ENCODE measurements at regions not wholly inside any gene's neighbourhood (a gene's known extent, or its start where the extent isn't known, plus 50 kb on each side); places are given as distances from the start of the nearest gene placed in this dataset.

DNA sequence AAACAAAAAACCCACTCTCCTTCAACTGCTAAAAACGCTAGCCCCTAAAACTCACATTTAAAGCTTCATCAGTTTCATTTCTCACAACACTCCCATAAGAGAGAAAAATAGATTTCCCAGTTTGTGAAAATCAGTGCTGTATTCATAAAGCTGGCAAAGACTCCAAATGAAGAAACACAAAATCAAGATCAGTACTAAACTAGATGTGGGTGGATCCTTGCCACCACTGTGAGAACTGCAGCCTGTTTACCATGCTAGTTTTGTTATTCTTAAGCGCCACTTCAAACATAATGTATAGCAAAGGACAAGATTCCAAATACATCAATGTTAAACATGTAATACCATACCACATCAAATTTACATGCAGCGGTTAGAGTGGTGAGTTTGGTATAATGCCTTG is 104.5 kb upstream of the CCDC150 start:
- no peak for DNase-seq (ENCODE audit: low read depth)

GRCh38 chr2:196535742-196536141 is 103.8 kb upstream of the CCDC150 start:
- no peak for DNase-seq (ENCODE audit: low read depth)

GRCh38 chr2:196537311-196537710 is 102.2 kb upstream of the CCDC150 start:
- DNase-seq (ENCODE audit: low read depth) = no peak

- no peak for DNase-seq (ENCODE audit: low read depth)
Measured at GRCh38 chr2:196538189-196538588, 101.3 kb upstream of the CCDC150 start.

DNA sequence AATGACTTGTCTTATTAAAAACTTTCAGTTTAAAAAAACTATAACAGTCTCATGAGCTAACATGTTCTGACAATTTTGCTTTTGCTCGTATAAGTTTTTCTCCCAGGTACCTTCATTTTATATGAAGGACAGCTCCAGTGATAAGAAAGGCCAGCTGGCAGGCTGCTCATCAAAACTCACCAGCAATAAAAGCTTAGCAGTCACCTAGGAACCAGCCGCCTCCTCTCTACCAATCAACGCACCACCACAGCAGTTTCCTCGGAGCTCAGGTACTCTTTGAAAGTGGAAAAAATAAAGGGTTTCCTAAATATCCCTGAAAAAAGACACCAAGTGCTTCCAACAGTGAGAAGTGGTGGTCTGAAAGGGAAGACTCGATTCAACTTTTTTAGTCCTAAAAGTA is 100.9 kb upstream of the CCDC150 start:
- DNase-seq (ENCODE audit: low read depth) = no peak

- no peak for DNase-seq (ENCODE audit: low read depth)
Measured at GRCh38 chr2:196544906-196545433, 94.5 kb upstream of the CCDC150 start.

DNA sequence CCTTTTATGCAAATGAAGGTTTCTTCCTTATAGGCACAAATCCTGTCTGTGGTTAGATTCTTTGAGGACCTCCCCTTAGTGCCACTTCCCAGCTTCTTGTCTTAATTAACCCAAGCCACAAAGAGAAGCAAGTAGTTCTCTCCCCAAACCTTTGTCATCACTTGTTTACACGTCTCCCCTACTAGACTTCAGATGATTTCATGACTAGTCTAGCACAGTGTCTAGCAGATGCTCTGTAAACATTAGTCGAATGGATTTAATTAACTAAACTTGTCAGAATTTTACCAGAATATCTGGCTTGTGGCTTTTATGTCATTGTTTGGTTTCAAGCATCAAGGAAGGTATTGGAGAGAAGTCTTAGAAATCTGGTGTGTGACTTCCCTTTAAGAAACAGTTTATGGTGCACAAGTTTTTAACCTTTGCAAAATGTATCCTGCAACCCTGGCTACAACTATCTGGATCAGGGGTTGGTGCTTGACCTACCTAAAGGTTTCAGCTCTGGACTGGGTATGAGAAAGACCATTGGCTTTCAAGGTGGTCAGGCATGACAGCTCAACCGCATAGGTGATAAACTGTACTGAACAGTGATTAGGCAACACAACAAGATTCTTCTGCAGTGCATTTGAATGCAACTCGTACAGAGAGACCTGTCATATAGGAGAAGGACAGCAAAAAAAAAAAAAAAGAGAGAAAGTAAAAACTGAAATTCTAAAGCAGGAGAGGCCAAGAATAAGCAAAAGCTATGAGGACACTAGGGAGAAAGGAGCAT is 93.2 kb upstream of the CCDC150 start:
- no peak for DNase-seq (ENCODE audit: low read depth)

DNA sequence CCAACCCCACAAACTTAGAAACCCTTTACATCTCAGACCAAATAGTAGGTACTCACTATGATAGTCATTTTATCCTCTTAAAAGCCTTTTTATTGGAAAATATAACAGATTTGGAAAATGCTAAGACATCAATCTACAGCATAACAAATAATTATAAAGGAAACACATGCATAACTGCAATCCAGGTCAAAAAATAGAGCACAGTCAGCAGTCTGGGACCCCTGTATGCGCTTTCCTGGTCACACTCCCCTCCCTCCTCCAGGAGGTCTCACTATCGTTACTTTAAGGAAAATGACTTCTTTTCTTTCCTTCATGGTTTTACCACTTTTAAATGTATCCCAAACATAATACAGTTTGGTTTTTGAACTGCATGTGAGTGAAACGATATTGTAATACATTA is 90.5 kb upstream of the CCDC150 start:
- DNase-seq (ENCODE audit: low read depth) = no peak

GRCh38 chr2:196551014-196551413 is 88.5 kb upstream of the CCDC150 start:
- no peak for DNase-seq (ENCODE audit: low read depth)

DNA sequence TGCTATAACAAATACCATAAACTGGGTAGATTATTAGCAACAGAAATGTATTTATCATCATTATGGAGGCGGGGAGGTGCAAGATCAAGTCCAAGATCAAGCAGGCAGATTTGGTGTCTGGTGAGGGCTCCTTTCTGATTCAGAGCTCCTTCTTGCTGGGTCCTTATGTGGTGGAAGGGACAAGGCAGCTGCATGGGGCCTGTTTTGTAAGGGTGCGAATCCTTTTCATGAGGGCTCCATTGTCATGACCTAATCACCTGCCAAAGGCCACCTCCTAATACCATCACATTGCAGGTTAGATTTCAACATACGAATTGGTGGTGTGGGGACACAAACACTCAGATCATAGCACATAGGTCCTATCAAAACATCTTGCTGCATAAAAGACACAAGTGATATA is 84.4 kb upstream of the CCDC150 start:
- DNase-seq (ENCODE audit: low read depth) = no peak

- DNase-seq (ENCODE audit: low read depth) = no peak
Measured at GRCh38 chr2:196555726-196556125, 83.8 kb upstream of the CCDC150 start.

GRCh38 chr2:196558497-196558896 is 81.0 kb upstream of the CCDC150 start:
- no peak for DNase-seq (ENCODE audit: low read depth)

DNA sequence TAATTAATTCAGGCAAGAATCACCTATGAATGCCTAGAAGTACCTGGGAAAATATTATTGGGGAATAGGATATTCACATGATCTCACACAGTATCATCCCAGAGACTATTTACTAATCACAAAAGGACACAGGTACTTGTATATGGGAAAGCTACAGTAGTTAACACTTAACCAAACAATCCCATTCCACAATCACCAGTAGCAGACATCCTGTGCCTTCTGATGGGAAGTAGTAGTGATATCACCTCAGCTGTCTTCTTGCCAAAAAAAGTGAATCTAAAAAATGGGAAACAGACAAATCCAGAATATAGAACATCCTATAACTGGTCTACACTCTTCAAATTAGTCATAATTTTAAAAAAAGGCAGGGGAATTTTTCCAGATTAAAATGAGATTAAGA is 75.6 kb upstream of the CCDC150 start:
- DNase-seq (ENCODE audit: low read depth) = no peak

DNA sequence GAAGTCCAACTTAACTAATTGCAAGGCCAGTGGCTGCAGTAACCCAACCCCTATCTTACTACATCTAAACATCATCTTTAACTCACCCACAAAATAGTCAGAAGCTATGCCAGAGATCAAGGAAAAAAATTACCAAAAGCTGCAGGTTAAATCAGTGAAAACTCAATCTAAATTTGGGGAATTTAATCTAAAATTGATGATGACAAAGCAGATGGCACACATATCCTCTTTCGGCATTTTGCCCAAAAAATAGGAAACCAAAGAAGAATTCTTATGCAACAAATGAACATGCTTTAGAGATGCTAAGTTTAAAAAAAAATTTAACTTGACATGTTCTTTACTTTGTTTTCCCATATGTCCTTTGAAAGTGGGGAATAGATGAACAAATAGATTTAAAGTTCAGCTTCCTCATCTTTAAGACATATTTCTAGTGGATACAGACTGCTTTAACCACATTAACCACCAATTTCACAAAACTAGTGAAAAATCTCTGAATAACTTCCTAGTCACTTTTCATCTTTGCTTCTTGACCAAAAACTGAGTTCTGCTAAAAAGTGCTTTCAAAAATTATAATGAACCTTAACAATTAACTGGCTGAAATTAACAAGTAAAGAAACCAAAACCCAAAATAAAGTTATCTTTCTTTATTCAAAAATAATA is 74.3 kb upstream of the CCDC150 start:
- DNase-seq (ENCODE audit: low read depth) = no peak

GRCh38 chr2:196565982-196566381 is 73.5 kb upstream of the CCDC150 start:
- no peak for DNase-seq (ENCODE audit: low read depth)

GRCh38 chr2:196566961-196567666 is 72.4 kb upstream of the CCDC150 start:
- no peak for DNase-seq (ENCODE audit: low read depth)

- DNase-seq (ENCODE audit: low read depth) = no peak
Measured at GRCh38 chr2:196568506-196568905, 71.0 kb upstream of the CCDC150 start.

GRCh38 chr2:196584903-196585302 is 54.6 kb upstream of the CCDC150 start:
- no peak for DNase-seq (ENCODE audit: low read depth)

- no peak for DNase-seq (ENCODE audit: low read depth)
Measured at GRCh38 chr2:196586511-196586991, 53.0 kb upstream of the CCDC150 start.

DNA sequence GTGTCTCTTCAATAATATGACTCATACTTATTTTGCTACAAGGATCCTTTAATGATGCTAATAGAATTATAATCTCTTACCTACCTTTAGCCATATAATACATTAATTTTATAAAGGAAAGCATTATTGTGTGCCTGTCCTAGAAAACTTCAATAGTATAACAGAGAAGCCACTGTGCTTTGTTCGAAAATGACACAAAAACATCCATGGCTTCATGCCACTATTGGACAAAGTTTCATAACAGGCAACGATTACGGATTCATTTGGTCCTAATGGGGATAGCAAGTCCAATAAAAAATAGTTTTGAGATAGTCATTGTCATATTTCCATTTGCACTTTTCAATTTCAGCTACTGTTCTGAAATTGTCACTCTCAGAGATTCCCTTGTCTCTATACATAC is 52.5 kb upstream of the CCDC150 start:
- no peak for DNase-seq (ENCODE audit: low read depth)

DNA sequence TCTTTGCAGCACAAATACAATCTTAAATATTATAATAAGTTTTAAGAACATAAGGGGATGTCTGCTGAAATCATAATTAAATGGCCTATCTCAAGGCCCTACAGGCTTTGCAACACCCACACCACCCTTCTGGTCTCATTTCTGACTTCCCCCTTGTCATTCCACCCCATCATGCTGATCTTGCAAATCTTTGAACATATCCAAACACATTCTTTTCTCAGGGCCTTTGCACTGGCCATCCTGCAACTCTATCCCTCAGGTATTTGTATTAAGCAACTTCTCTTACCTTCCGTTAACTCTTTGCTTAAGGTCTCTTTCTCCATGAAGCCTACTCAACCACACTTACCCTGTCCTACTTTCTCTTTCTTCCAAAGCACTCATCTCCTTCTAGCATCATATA is 51.8 kb upstream of the CCDC150 start:
- no peak for DNase-seq (ENCODE audit: low read depth)

DNA sequence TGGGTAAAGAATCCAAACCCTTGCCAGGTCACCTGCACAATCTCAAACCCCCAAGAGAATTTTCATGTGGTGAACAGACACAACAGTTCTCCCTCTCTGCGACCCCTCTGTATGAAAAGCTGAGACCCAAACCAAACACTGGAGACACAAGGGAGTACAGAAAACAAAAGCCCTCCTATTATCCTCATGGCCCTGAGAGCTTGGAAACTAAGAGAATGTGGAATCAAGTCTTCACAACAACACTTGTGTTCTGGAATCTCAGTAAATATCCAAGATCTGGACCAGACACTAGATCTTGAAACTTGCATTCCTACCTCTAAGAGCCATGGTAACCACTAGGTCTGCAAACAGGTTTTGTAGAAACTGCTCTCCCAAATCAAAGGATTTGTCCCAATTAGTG is 50.1 kb upstream of the CCDC150 start:
- DNase-seq (ENCODE audit: low read depth) = no peak
